ENCODE measurements at regions not wholly inside any gene's neighbourhood (a gene's known extent, or its start where the extent isn't known, plus 50 kb on each side); places are given as distances from the start of the nearest gene placed in this dataset.

DNA sequence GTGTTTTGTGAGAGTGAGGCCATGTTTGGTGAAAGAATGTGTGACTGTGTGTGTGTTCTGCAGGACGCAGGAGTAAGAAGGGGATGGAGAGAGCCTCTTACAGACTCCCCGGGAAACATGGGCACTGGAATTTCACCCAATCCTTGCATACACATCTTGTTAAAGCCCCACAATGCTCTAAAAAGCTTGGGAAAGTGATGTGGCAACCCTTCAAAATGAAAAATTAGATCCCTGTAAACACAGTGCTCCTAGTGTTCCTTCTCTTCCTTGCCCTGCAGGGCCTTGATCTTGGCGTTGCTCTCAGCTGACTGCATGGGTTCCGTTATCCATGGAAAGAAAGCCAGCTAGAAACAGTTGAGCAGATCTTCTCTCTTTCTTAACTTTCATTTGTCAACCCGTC is 701.7 kb downstream of the SEMA5A start:
- Histone ChIP-seq H3K9ac (replicated peaks in 1 of 4; ENCODE audit: extremely low read depth in 1 of 4, low read depth in 3 of 4, low read length in 3 of 4) (no peak overlapping the region), H2AFZ (ENCODE audit: low read length) (0 out of 2 replicates have a peak overlapping the region, but pooled peaks have one; percentile 10), H3K4me2 (ENCODE audit: insufficient read depth in 1 of 2, low read depth in 2 of 2, low read length in 2 of 2) (no peak overlapping the region), H4K5ac (ENCODE audit: insufficient read length, low read depth, low read length) (no peak overlapping the region), H3K79me2 (ENCODE audit: control insufficient read depth in 1 of 2, insufficient read depth in 2 of 2, low read length in 2 of 2) (no peaks in the 10 kb centered on the region), H3K23ac (ENCODE audit: insufficient read length) (no peak overlapping the region), H4K8ac (ENCODE audit: extremely low read depth, insufficient read depth, low read length) (no peak overlapping the region), H2BK120ac (replicated peaks; ENCODE audit: low read depth, low read length) (no peak overlapping the region), H3K56ac (replicated peaks; ENCODE audit: insufficient read length, low read depth, low read length) (no peak overlapping the region), H4K20me1 (replicated peaks in 1 of 2; ENCODE audit: control insufficient read depth in 1 of 2, insufficient read depth in 2 of 2, low read length in 2 of 2) (no peaks in the 10 kb centered on the region), H3K23me2 (ENCODE audit: low read depth, low read length) (no peaks in the 10 kb centered on the region), H2BK15ac (ENCODE audit: low read length) (no peak overlapping the region), H3K9me3 (ENCODE audit: insufficient read depth in 2 of 2, low read depth in 1 of 2, low read length in 1 of 2) (peaks cover 0 to 11% of the 10 kb centered on the region in 2 experiments; a peak in 1 of 4 replicates), H3K4ac (replicated peaks; ENCODE audit: insufficient read length, low read depth, low read length) (no peak overlapping the region), H3K36me3 (ENCODE audit: control insufficient read depth in 2 of 4, insufficient read depth in 4 of 4, low read length in 3 of 4) (no peaks in the 10 kb centered on the region), H2AK5ac (ENCODE audit: low read depth, low read length) (no peak overlapping the region), H3K4me1 (replicated peaks in 1 of 4; ENCODE audit: control insufficient read depth in 3 of 4, insufficient read depth in 4 of 4, low read length in 3 of 4) (no peaks in the 10 kb centered on the region; a peak in 1 of 7 replicates), H3K79me1 (ENCODE audit: low read depth, low read length) (no peaks in the 10 kb centered on the region), H2BK5ac (ENCODE audit: low read depth, low read length) (no peak overlapping the region), H2BK20ac (ENCODE audit: low read length) (no peak overlapping the region), H3K4me3 (ENCODE audit: extremely low read depth in 1 of 4, insufficient read depth in 2 of 4, low read depth in 3 of 4, low read length in 4 of 4) (no peak overlapping the region), H3K18ac (ENCODE audit: extremely low read depth, low read length) (no peak overlapping the region), H3K14ac (ENCODE audit: insufficient read length) (no peak overlapping the region), H3K27me3 (replicated peaks in 1 of 4; ENCODE audit: control insufficient read depth in 3 of 4, extremely low read depth in 1 of 4, insufficient read depth in 3 of 4, low read length in 3 of 4) (no peaks in the 10 kb centered on the region; a peak in 1 of 7 replicates), H4K91ac (replicated peaks; ENCODE audit: insufficient read length, low read length) (no peak overlapping the region), H3K27ac (ENCODE audit: low read depth, low read length) (no peak overlapping the region), H2BK12ac (ENCODE audit: low read depth, low read length) (no peak overlapping the region)
- no peak for TF ChIP-seq POU5F1 (IDR thresholded peaks at IDR 0.05; ENCODE audit: low read depth, low read length)
- TF ChIP-seq SIX5 (IDR thresholded peaks at IDR 0.05; ENCODE audit: low read depth, low read length), result no peak
- TF ChIP-seq BCL11A (IDR thresholded peaks at IDR 0.05; ENCODE audit: low read depth in 2 of 2, low read length in 2 of 2), result no peak
- TF ChIP-seq NANOG (IDR thresholded peaks at IDR 0.05; ENCODE audit: insufficient read depth, low read depth, low read length, poor library complexity, severe bottlenecking), result no peak
- no peak for TF ChIP-seq SIRT6 (IDR thresholded peaks at IDR 0.05; ENCODE audit: low read length)
- TF ChIP-seq SIN3A (conservative IDR thresholded peaks at IDR 0.05 in 1 of 2, IDR thresholded peaks at IDR 0.05 in 1 of 2; ENCODE audit: low read depth in 1 of 2, low read length in 2 of 2), result no peak
- TF ChIP-seq, protein P1, sequence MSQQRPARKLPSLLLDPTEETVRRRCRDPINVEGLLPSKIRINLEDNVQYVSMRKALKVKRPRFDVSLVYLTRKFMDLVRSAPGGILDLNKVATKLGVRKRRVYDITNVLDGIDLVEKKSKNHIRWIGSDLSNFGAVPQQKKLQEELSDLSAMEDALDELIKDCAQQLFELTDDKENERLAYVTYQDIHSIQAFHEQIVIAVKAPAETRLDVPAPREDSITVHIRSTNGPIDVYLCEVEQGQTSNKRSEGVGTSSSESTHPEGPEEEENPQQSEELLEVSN (IDR thresholded peaks at IDR 0.05), result no peak
- TF ChIP-seq TBP (IDR thresholded peaks at IDR 0.05; ENCODE audit: low read depth, low read length), result no peak
- TF ChIP-seq TAF7 (optimal IDR thresholded peaks at IDR 0.05; ENCODE audit: borderline replicate concordance, low read depth, low read length), result no peak
- TF ChIP-seq RAD21 (IDR thresholded peaks at IDR 0.05 in 1 of 2, conservative IDR thresholded peaks at IDR 0.05 in 1 of 2; ENCODE audit: low read depth in 2 of 2, low read length in 2 of 2), result no peak
- TF ChIP-seq ASH2L (IDR thresholded peaks at IDR 0.05; ENCODE audit: low read length), result no peak
- TF ChIP-seq, protein P2, sequence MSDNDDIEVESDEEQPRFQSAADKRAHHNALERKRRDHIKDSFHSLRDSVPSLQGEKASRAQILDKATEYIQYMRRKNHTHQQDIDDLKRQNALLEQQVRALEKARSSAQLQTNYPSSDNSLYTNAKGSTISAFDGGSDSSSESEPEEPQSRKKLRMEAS (IDR thresholded peaks at IDR 0.05), result no peak
- POLR2A ChIA-PET (ENCODE audit: partially characterized antibody), result no interaction called here
- 94% methylated on average over 5 of the region's 5 CpGs; no CpG with 5 or more reads in 1 of the 2 experiments for WGBS, 2 experiments (ENCODE audit: extremely low coverage in 1 of 2, insufficient coverage in 1 of 2, insufficient read length in 1 of 2, insufficient replicate concordance in 2 of 2, low coverage in 1 of 2, low lambda C conversion rate in 2 of 2, missing lambda C conversion rate in 1 of 2)
- CTCF ChIA-PET (ENCODE audit: partially characterized antibody), result interaction anchor here (0.8 to 5.2 kb wide), 5 partner anchors 14 to 504 kb away, joined by 3 to 26 read pairs (median 3); no protein-coding TSS in a partner anchor
- FAIRE-seq (no peak), DNase-seq (ENCODE audit: low read depth in 1 of 2, low spot score in 2 of 2) (no peak)

Measured in H1 (cell line).